HUES48 (cell line): ENCODE measurements at regions not wholly inside any gene's neighbourhood (a gene's known extent, or its start where the extent isn't known, plus 50 kb on each side); places are given as distances from the start of the nearest gene placed in this dataset.
"Not testable (repeated sequence)": the region's sequence is repeated elsewhere in the genome, so short reads cannot be mapped to it uniquely, and the experiment has no call there.

ENCODE experiments used
- H3K27ac ChIP-seq: one replicate; pipeline ENCODE4 v1.7.0; 2013; ENCODE audit warnings: low read depth, low read length, inconsistent platforms
- H3K27me3 ChIP-seq: 2 replicates; pipeline ENCODE4 v1.6.1; 2013; ENCODE audit warnings: mild to moderate bottlenecking, low read length; ENCODE audit not compliant: control insufficient read depth, insufficient read depth
- H3K36me3 ChIP-seq: 2 replicates; pipeline ENCODE4 v1.6.1; 2013; ENCODE audit warnings: low read length; ENCODE audit not compliant: control insufficient read depth, insufficient read depth
- H3K4me1 ChIP-seq: 2 replicates; pipeline ENCODE4 v1.6.1; 2013; ENCODE audit warnings: mild to moderate bottlenecking, low read length; ENCODE audit not compliant: control insufficient read depth, insufficient read depth
- H3K4me3 ChIP-seq: 2 replicates; pipeline ENCODE4 v1.5.1; 2013; ENCODE audit warnings: mild to moderate bottlenecking, low read depth, low read length
- H3K9ac ChIP-seq: 2 replicates; pipeline ENCODE4 v1.6.1; 2013; ENCODE audit warnings: mild to moderate bottlenecking, low read depth, low read length, moderate library complexity
- H3K9me3 ChIP-seq: 2 replicates; pipeline ENCODE4 v1.6.1; 2013; ENCODE audit warnings: low read length; ENCODE audit not compliant: control insufficient read depth, insufficient read depth

DNA sequence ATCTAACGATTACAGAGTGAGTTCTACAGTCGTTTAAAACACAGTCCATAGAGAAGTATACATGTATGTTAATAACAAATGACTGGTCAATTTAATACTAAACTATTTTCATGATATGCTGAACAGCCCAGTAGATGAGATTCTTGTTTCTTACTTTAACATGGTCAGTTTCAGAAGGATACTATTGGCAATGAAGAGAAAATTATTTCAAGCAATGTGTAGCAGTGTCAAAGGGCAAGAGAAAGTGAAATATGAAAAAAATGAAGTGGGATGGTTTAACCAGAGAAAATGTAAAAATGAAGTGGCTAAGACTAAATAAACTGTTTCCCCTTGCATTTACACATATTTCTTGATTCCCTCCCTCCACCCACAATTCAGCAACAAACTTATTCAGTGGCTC lies 192.1 kb upstream of the TTC14 start:
- H3K9ac ChIP-seq: no peak overlapping the region
- no peaks in the 10 kb centered on the region for H3K9me3 ChIP-seq
- H3K27ac ChIP-seq: no peak overlapping the region

DNA sequence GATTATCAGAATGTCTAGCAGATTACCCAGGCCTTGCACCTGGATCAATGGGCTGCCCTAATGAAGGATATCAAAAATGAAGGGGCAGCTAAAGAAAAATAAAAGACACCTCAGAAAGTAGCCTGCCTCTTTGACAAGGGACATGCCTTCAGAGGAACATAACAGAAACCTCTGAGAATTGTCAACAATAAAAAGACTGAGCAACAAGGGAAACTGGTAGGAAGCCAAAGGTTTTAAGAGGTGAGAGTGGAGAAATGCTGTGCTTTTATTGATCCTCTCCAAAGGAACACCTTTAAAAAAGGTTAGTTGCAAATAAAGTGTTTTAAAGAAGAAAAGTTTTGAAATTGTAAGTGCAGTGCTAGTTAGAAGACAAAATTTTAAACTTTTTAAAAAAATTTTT lies 187.8 kb upstream of the TTC14 start:
- Histone ChIP-seq H3K9me3 (no peaks in the 10 kb centered on the region), H3K27me3 (no peaks in the 10 kb centered on the region), H3K9ac (no peak overlapping the region), H3K27ac (no peak overlapping the region), H3K4me1 (peaks cover 5% of the 10 kb centered on the region; the same call in 1 of the 2 replicates), H3K4me3 (no peak overlapping the region), H3K36me3 (no peaks in the 10 kb centered on the region)

More for the DNA sequence above, 192.1 kb upstream of the TTC14 start:
- no peak overlapping the region for H3K4me3 ChIP-seq
- H3K4me1 ChIP-seq: no peaks in the 10 kb centered on the region
- H3K27me3 ChIP-seq: no peaks in the 10 kb centered on the region
- no peaks in the 10 kb centered on the region for H3K36me3 ChIP-seq

DNA sequence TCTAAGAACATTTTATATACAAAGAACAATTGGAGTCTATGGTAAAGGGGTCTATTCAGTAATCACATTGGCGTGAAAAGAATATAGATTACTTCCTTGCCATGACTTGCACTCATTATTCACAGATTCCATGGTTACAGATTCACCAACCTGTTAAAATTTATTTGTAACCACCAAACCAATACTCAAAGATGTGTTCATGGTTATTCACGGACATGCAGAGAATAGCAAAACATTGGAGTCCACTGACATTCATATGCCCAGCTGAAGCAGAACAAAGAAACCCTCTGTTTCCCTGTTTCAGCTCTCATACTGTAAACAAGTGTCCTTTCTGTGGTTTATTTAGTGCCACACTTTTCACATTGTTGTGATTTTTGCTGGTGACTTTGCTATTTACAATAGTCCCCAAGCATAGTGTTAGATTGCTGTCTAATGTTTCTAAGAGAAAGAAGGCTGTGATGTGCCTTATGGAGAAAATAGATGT lies 185.8 kb upstream of the TTC14 start:
- H3K4me1 ChIP-seq: peaks cover 5% of the 10 kb centered on the region; the same call in 1 of the 2 replicates
- no peaks in the 10 kb centered on the region for H3K36me3 ChIP-seq
- no peak overlapping the region for H3K4me3 ChIP-seq
- H3K27ac ChIP-seq: no peak overlapping the region
- no peaks in the 10 kb centered on the region for H3K9me3 ChIP-seq
- no peak overlapping the region for H3K9ac ChIP-seq
- H3K27me3 ChIP-seq: no peaks in the 10 kb centered on the region

DNA sequence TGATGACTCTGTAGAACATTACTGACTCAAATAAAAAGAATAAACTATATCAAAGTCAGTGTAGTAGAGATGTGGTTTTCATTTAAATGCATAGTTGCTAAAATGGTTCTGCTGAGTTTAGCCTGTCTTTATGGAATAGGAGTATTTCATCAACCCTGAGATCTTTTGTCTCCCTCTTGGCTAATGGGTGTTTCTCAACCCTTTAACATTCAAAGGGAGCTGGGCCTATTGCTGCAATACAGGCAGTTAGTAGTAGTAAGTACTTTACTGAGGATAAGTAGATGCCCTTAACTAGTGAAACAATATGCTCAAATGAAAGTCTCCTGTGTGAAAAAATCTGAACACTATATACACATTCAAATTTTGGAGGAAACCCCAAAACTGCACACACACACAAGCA lies 184.7 kb upstream of the TTC14 start:
- no peak overlapping the region for H3K9ac ChIP-seq
- no peaks in the 10 kb centered on the region for H3K36me3 ChIP-seq
- H3K4me3 ChIP-seq: no peak overlapping the region
- no peak overlapping the region for H3K27ac ChIP-seq
- no peaks in the 10 kb centered on the region for H3K9me3 ChIP-seq
- peaks cover 5% of the 10 kb centered on the region; the same call in 1 of the 2 replicates for H3K4me1 ChIP-seq
- H3K27me3 ChIP-seq: no peaks in the 10 kb centered on the region

DNA sequence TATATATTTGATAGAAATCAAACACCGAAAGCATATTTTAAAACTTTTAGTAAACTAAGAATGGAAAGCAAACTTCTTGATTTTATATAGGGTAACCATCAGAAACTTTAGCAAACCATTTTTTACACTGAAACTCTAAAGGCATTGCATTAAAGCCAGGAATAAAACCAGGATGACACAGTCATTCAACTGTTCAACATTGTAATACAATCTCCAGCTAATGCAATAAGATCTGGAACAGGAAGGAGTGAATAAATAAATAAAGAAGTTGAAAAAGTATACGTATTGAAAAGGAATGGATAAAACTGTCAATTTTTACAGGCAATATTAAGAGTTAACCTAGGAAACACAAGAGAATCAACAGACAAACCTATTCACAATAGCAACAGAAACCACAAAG lies 181.9 kb upstream of the TTC14 start:
- H3K4me1 ChIP-seq: peaks cover 5% of the 10 kb centered on the region; the same call in 1 of the 2 replicates
- H3K36me3 ChIP-seq: no peaks in the 10 kb centered on the region
- no peaks in the 10 kb centered on the region for H3K9me3 ChIP-seq
- no peak overlapping the region for H3K9ac ChIP-seq
- no peak overlapping the region for H3K4me3 ChIP-seq
- H3K27ac ChIP-seq: no peak overlapping the region
- no peaks in the 10 kb centered on the region for H3K27me3 ChIP-seq

DNA sequence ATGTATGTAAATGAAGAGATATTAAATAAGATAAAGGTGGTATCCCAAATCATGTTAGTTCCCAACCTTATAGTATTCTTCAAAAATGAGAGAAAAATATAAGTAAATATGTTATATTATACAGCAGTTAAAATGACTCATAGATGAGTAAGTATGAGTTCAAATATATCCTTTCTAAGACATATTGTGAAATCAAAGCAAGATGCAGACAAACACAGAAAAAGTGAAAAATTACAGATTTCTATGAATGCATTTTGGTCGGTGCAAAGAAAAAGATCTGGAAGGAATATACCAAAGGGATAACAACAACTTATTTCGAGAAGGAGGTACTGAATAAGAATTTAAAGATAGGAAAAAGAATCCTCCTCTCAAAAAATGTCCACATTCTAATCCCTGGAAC lies 181.2 kb upstream of the TTC14 start:
- Histone ChIP-seq H3K9ac (no peak overlapping the region), H3K27ac (no peak overlapping the region), H3K27me3 (no peaks in the 10 kb centered on the region), H3K4me3 (no peak overlapping the region), H3K9me3 (no peaks in the 10 kb centered on the region), H3K36me3 (no peaks in the 10 kb centered on the region), H3K4me1 (peaks cover 5% of the 10 kb centered on the region; the same call in 1 of the 2 replicates)

DNA sequence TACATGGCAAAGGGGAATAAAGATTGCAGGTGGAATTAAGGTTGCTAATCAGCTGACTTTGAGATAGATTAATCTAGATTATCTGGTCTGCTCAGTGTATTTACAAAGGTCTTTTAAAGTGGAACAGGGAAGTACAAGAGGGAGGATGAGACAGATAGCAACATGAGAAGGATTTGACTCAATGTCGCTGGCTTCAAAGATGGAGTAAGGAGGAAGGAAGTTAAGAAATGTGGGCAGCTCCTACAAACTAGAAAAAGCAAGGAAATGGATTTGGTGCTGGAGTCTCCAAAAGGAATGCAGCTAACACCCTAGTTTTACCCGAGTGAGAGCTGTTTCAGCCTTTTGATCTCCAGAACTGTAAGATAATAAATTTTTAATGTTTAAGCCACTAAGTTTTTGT lies 180.7 kb upstream of the TTC14 start:
- Histone ChIP-seq H3K27me3 (no peaks in the 10 kb centered on the region), H3K36me3 (no peaks in the 10 kb centered on the region), H3K27ac (no peak overlapping the region), H3K9ac (no peak overlapping the region), H3K9me3 (no peaks in the 10 kb centered on the region), H3K4me1 (peaks cover 5% of the 10 kb centered on the region; the same call in 1 of the 2 replicates), H3K4me3 (no peak overlapping the region)

DNA sequence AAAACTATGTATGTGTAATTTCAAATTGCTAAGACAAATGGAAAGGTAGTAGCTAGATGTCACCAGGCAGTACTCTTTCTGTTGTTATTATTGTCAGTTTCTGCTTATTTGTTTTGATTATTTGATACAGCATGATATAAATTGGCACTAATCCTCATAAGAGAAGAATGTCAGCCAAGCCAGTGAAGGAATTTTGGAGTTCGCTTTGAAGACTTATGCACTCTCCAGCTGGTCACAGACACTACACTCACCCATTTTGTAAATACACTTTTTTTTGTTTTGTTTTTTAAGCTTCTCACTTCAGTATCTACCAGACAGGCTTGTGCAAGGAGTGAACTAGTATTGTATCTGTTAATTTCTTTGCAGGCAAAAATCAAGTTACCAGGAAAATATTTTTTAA lies 180.2 kb upstream of the TTC14 start:
- no peak overlapping the region for H3K9ac ChIP-seq
- H3K27ac ChIP-seq: no peak overlapping the region

DNA sequence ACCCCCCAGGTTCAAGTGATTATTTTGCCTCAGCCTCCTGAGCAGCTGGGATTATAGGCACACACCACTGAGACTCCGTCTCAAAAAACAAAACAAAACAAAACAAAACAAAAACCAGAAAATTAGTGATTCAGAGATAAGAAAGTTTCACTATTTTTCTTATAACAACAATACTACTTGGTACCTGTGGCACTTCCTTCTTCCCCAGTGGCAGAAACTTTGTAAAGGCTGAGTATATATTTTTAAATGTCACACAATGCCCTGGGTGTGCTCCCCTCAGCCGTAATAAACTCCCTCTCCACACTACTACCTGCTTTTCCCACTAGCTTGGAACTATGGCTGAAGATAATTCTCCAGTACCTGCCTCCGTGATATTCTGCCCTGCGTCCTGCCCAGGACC lies 177.7 kb upstream of the TTC14 start:
- not testable (repeated sequence) for H3K36me3 ChIP-seq, H3K9me3 ChIP-seq, H3K27me3 ChIP-seq, H3K9ac ChIP-seq, H3K4me1 ChIP-seq, H3K4me3 ChIP-seq, H3K27ac ChIP-seq

More for the DNA sequence above, 180.2 kb upstream of the TTC14 start:
- H3K4me1 ChIP-seq: peaks cover 4% of the 10 kb centered on the region; the same call in 1 of the 2 replicates
- H3K27me3 ChIP-seq: no peaks in the 10 kb centered on the region
- H3K36me3 ChIP-seq: no peaks in the 10 kb centered on the region
- no peaks in the 10 kb centered on the region for H3K9me3 ChIP-seq
- no peak overlapping the region for H3K4me3 ChIP-seq

DNA sequence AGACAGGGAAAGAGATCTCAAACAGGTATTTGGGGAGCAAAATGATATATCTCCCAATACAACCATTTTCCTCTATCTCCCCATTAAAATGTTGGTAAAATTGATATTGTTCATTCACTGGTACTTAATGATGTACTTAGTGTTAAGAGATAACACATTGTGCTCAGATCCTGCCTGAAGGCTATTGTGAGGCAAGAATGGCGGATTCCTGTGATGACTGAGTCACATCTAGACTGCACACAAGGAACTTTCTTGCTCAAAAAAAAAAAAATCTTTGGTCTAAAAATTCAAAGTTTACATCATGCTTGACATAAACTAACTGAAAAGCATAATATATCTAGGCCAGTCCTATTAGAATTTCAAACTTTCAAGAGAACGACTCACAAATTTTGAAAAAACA lies 171.1 kb upstream of the TTC14 start:
- Histone ChIP-seq H3K27me3 (no peaks in the 10 kb centered on the region), H3K9ac (no peak overlapping the region), H3K4me1 (no peaks in the 10 kb centered on the region), H3K27ac (no peak overlapping the region), H3K36me3 (no peaks in the 10 kb centered on the region), H3K4me3 (no peak overlapping the region), H3K9me3 (no peaks in the 10 kb centered on the region)

DNA sequence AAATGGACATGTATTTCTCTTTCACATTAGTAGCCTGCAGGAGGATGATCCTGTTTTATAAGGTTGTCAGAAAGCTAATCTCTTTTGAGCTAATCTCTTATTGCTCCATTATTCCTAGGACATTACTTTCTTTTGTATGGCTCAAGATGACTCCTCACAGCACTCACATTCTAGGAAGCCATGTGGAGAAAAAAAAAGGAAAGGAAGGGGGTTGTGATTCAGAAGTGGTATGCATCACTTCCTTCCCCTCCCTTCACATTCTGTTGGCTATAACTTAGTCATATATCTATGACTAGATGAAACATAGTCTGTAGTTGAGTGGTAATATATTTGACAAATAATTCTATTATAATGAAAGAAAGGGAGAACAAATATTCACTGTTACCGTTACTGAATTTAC lies 168.8 kb upstream of the TTC14 start:
- H3K4me3 ChIP-seq: no peak overlapping the region
- H3K36me3 ChIP-seq: no peaks in the 10 kb centered on the region
- no peaks in the 10 kb centered on the region for H3K27me3 ChIP-seq
- H3K27ac ChIP-seq: no peak overlapping the region
- H3K9me3 ChIP-seq: no peaks in the 10 kb centered on the region
- no peak overlapping the region for H3K9ac ChIP-seq
- H3K4me1 ChIP-seq: no peaks in the 10 kb centered on the region

DNA sequence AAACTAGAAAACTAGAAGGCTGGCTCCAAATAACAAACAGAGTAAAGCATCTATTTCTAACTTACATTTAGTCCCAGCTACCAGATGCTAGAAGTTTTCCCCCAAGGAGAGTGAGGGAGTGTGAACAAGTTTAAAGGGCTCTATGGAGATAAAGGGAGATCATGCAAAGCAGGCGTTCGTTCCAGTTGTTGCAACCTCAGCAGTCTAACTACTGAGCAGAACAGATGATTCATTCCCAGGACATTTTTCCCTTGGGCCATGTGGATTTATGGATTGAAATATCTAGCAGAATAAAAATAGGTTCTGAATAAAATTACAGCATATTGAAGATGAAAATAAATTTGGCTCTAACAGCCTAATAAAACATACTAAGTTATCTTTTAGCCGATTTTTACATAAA lies 154.8 kb upstream of the TTC14 start:
- no peak overlapping the region for H3K27ac ChIP-seq
- H3K9me3 ChIP-seq: peaks cover 11% of the 10 kb centered on the region
- no peak overlapping the region for H3K4me3 ChIP-seq
- no peak overlapping the region for H3K9ac ChIP-seq
- H3K27me3 ChIP-seq: no peaks in the 10 kb centered on the region
- no peaks in the 10 kb centered on the region for H3K4me1 ChIP-seq
- no peaks in the 10 kb centered on the region for H3K36me3 ChIP-seq
